ENCODE measurements at regions not wholly inside any gene's neighbourhood (a gene's known extent, or its start where the extent isn't known, plus 50 kb on each side); places are given as distances from the start of the nearest gene placed in this dataset.

- CTCF ChIA-PET = interaction anchor here (0.7 kb wide), 1 partner anchor 318 kb away, joined by 3 read pairs; no protein-coding TSS in a partner anchor
- intact Hi-C loops (cut with micrococcal nuclease) = no loop called here
- H3K36me3 Mint-ChIP-seq (ENCODE audit: low read depth) = no peaks in the 10 kb centered on the region
- H3K4me3 Mint-ChIP-seq = no peak overlapping the region
- H3K4me1 Mint-ChIP-seq (ENCODE audit: low read depth) = peaks cover 14% of the 10 kb centered on the region
- no peaks in the 10 kb centered on the region for H3K9me3 Mint-ChIP-seq
- no peak overlapping the region for H3K27ac Mint-ChIP-seq
- peaks cover 31% of the 10 kb centered on the region for H3K27me3 Mint-ChIP-seq (ENCODE audit: low read depth)
- DNase-seq = no peak
These were observed 167.9 kb downstream of the TNFSF18 start for GRCh38 chr1:172882791-172883386.

GRCh38 chr1:172883387-172883791 lies 167.4 kb downstream of the TNFSF18 start:
- intact Hi-C loops (cut with micrococcal nuclease) = no loop called here
- H3K27me3 Mint-ChIP-seq (ENCODE audit: low read depth) = peaks cover 31% of the 10 kb centered on the region
- DNase-seq = no peak
- H3K9me3 Mint-ChIP-seq = no peaks in the 10 kb centered on the region
- H3K36me3 Mint-ChIP-seq (ENCODE audit: low read depth) = no peaks in the 10 kb centered on the region
- no peak overlapping the region for H3K27ac Mint-ChIP-seq
- H3K4me1 Mint-ChIP-seq (ENCODE audit: low read depth) = peaks cover 14% of the 10 kb centered on the region
- CTCF ChIA-PET = no interaction called here
- H3K4me3 Mint-ChIP-seq = no peak overlapping the region

DNA sequence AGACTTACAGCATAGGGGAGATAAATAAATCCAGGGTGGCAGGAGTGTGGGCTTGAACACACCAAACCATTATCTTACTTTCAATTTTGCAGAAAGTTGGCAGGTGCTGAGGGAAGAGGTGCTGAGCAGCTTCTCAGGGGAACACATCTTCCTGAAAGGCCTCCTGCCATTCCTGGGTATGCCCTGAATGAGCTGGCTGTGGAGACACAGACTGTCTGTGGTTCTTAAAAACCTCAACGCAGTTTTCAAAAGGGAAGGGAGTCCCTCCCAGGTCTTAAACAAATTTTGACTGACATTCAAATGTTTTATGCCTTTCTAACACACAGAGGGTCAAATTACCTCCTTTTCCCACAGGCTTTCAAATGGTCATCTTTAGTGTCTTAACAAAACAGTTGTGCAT lies 166.9 kb downstream of the TNFSF18 start:
- intact Hi-C loops (cut with micrococcal nuclease) = no loop called here
- no peaks in the 10 kb centered on the region for H3K36me3 Mint-ChIP-seq (ENCODE audit: low read depth)
- H3K4me1 Mint-ChIP-seq (ENCODE audit: low read depth) = peaks cover 14% of the 10 kb centered on the region
- H3K9me3 Mint-ChIP-seq = no peaks in the 10 kb centered on the region
- CTCF ChIA-PET = no interaction called here
- H3K4me3 Mint-ChIP-seq = no peak overlapping the region
- DNase-seq = peak; percentile 17
- peaks cover 31% of the 10 kb centered on the region for H3K27me3 Mint-ChIP-seq (ENCODE audit: low read depth)
- H3K27ac Mint-ChIP-seq = no peak overlapping the region

- H3K36me3 Mint-ChIP-seq (ENCODE audit: low read depth) = no peaks in the 10 kb centered on the region
- H3K9me3 Mint-ChIP-seq = no peaks in the 10 kb centered on the region
- intact Hi-C loops (cut with micrococcal nuclease) = no loop called here
- no peak for DNase-seq
- peaks cover 14% of the 10 kb centered on the region for H3K4me1 Mint-ChIP-seq (ENCODE audit: low read depth)
- no peak overlapping the region for H3K27ac Mint-ChIP-seq
- peaks cover 27% of the 10 kb centered on the region for H3K27me3 Mint-ChIP-seq (ENCODE audit: low read depth)
- no peak overlapping the region for H3K4me3 Mint-ChIP-seq
- CTCF ChIA-PET = interaction anchor here (1.2 kb wide), 2 partner anchors 12 to 140 kb away, joined by 3 to 4 read pairs; no protein-coding TSS in a partner anchor
These were observed 165.3 kb downstream of the TNFSF18 start for GRCh38 chr1:172885411-172885810.

DNA sequence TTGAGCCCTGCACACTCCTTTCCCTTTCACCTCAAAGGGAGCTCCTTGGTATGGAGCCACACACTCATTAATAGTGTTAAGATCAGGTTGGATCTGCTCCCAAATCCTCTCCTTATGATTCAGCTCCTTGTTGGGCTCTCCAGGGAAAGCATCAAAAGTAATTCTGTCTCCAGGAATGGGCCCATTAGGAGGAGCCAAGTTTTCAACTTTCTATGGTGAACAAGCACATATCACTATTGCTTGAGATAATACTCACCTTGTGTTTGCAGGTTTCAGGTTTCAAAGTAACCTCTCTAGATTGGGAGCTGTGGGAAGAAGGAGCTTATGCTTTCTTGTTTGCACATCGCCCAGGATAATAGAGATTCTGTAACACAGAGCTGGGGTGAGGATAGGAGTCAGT lies 164.8 kb downstream of the TNFSF18 start:
- peaks cover 14% of the 10 kb centered on the region for H3K4me1 Mint-ChIP-seq (ENCODE audit: low read depth)
- H3K9me3 Mint-ChIP-seq = no peaks in the 10 kb centered on the region
- H3K27me3 Mint-ChIP-seq (ENCODE audit: low read depth) = peaks cover 21% of the 10 kb centered on the region
- H3K36me3 Mint-ChIP-seq (ENCODE audit: low read depth) = no peaks in the 10 kb centered on the region
- CTCF ChIA-PET = interaction anchor here (1.2 kb wide), 2 partner anchors 11 to 141 kb away, joined by 3 to 4 read pairs; no protein-coding TSS in a partner anchor
- H3K4me3 Mint-ChIP-seq = no peak overlapping the region
- intact Hi-C loops (cut with micrococcal nuclease) = no loop called here
- no peak overlapping the region for H3K27ac Mint-ChIP-seq
- DNase-seq = no peak

GRCh38 chr1:172887162-172887561 lies 163.6 kb downstream of the TNFSF18 start:
- CTCF ChIA-PET = interaction anchor here (1.0 kb wide), 1 partner anchor 143 kb away, joined by 3 read pairs; no protein-coding TSS in a partner anchor
- peaks cover 18% of the 10 kb centered on the region for H3K27me3 Mint-ChIP-seq (ENCODE audit: low read depth)
- intact Hi-C loops (cut with micrococcal nuclease) = no loop called here
- no peaks in the 10 kb centered on the region for H3K9me3 Mint-ChIP-seq
- H3K4me3 Mint-ChIP-seq = no peak overlapping the region
- H3K36me3 Mint-ChIP-seq (ENCODE audit: low read depth) = no peaks in the 10 kb centered on the region
- H3K4me1 Mint-ChIP-seq (ENCODE audit: low read depth) = peaks cover 14% of the 10 kb centered on the region
- DNase-seq = no peak
- H3K27ac Mint-ChIP-seq = no peak overlapping the region

DNA sequence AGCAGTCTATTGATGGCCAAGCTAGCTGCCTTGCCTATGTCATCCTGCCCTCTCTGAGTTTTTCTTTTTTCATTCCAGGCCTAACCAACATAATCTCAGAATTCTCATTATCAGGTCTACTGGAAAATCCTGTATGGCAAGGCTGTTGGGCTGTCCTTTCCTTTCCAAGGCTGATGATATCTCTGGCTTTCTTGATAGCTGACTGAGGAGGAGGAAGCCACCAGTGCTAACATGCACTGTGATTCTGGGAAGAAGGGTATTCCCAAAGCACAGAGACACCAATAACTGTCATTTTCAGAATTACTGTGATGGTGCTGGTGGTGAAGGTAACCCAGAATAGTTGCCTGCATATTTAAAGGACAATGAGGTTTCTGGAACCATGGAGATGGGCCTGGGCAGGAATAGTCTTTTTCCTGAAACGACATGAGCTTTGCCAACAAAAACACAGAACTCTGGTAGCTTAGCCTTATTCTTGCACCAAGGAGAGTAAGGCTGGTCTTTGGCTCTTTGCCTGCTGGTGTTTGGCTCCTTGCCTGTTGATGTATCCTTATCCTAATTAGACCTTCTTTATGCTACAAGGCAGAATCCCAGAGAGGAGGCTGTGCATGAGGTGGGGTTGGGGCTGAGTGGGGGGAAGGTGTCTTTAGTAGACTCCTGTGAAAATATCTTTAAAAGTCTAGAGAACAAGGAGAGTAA lies 157.4 kb downstream of the TNFSF18 start:
- H3K4me3 Mint-ChIP-seq = no peak overlapping the region
- peaks cover 6% of the 10 kb centered on the region for H3K27me3 Mint-ChIP-seq (ENCODE audit: low read depth)
- H3K27ac Mint-ChIP-seq = no peak overlapping the region
- H3K9me3 Mint-ChIP-seq = no peaks in the 10 kb centered on the region
- CTCF ChIA-PET = interaction anchor here (0.5 to 3.7 kb wide), 3 partner anchors 43 to 1388 kb away, joined by 3 to 18 read pairs (median 4); no protein-coding TSS in a partner anchor
- DNase-seq = peak; percentile 13
- H3K36me3 Mint-ChIP-seq (ENCODE audit: low read depth) = no peaks in the 10 kb centered on the region
- intact Hi-C loops (cut with micrococcal nuclease) = loop anchor here (1.0 to 10.0 kb wide), 2 partner anchors 438 to 1262 kb away; partner anchors contain the start of gene RABGAP1L
- H3K4me1 Mint-ChIP-seq (ENCODE audit: low read depth) = peaks cover 33% of the 10 kb centered on the region

GRCh38 chr1:172894349-172895049 lies 156.2 kb downstream of the TNFSF18 start:
- CTCF ChIA-PET = interaction anchor here (0.6 to 3.7 kb wide), 9 partner anchors 27 to 1197 kb away, joined by 3 to 18 read pairs (median 4); no protein-coding TSS in a partner anchor
- intact Hi-C loops (cut with micrococcal nuclease) = loop anchor here (1.0 to 10.0 kb wide), 13 partner anchors 19 to 1260 kb away; partner anchors contain the start of genes PRDX6, RABGAP1L and TNFSF4
- H3K27ac Mint-ChIP-seq = no peak overlapping the region
- H3K9me3 Mint-ChIP-seq = no peaks in the 10 kb centered on the region
- DNase-seq = peak; percentile 20
- H3K4me3 Mint-ChIP-seq = peak overlapping the region; percentile 2
- peaks cover 4% of the 10 kb centered on the region for H3K27me3 Mint-ChIP-seq (ENCODE audit: low read depth)
- no peaks in the 10 kb centered on the region for H3K36me3 Mint-ChIP-seq (ENCODE audit: low read depth)
- H3K4me1 Mint-ChIP-seq (ENCODE audit: low read depth) = peaks cover 41% of the 10 kb centered on the region

- peaks cover 42% of the 10 kb centered on the region for H3K4me1 Mint-ChIP-seq (ENCODE audit: low read depth)
- H3K27me3 Mint-ChIP-seq (ENCODE audit: low read depth) = peaks cover 4% of the 10 kb centered on the region
- H3K4me3 Mint-ChIP-seq = no peak overlapping the region
- H3K27ac Mint-ChIP-seq = peak overlapping the region; percentile 9
- no peaks in the 10 kb centered on the region for H3K36me3 Mint-ChIP-seq (ENCODE audit: low read depth)
- peak; percentile 40 for DNase-seq
- H3K9me3 Mint-ChIP-seq = no peaks in the 10 kb centered on the region
- CTCF ChIA-PET = interaction anchor here (0.6 to 3.7 kb wide), 9 partner anchors 27 to 1197 kb away, joined by 3 to 18 read pairs (median 4); no protein-coding TSS in a partner anchor
- intact Hi-C loops (cut with micrococcal nuclease) = loop anchor here (1.0 to 10.0 kb wide), 12 partner anchors 20 to 1260 kb away; partner anchors contain the start of genes PRDX6, RABGAP1L and TNFSF4
These were observed 155.7 kb downstream of the TNFSF18 start for GRCh38 chr1:172895050-172895460.

DNA sequence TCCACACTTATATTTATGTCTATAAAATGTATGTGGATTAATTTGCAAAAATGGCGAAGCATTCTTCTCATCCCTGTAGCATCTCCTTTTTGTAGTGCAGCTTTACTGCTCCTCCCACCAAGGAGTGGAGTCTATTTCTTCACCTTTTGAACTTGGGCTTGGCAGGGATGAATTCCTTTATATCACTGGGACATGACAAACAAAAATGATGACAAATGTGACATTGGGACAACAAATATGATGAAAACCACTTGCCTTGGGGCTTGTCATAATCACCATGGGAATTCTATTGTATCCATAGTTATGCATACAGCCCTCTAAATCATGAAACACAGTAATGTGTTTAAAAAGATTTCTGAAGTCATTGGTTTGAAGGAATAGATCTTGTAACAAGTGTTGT lies 155.0 kb downstream of the TNFSF18 start:
- CTCF ChIA-PET = interaction anchor here (1.0 to 3.7 kb wide), 5 partner anchors 28 to 155 kb away, joined by 3 to 18 read pairs (median 3); no protein-coding TSS in a partner anchor
- Mint-ChIP-seq H3K4me1 (ENCODE audit: low read depth) (peaks cover 48% of the 10 kb centered on the region), H3K27ac (no peak overlapping the region), H3K36me3 (ENCODE audit: low read depth) (no peaks in the 10 kb centered on the region), H3K27me3 (ENCODE audit: low read depth) (peaks cover 6% of the 10 kb centered on the region), H3K4me3 (no peak overlapping the region), H3K9me3 (no peaks in the 10 kb centered on the region)
- DNase-seq = no peak
- intact Hi-C loops (cut with micrococcal nuclease) = loop anchor here (1.0 to 10.0 kb wide), 12 partner anchors 20 to 1259 kb away; partner anchors contain the start of genes PRDX6, RABGAP1L and TNFSF4

- no peak overlapping the region for H3K4me3 Mint-ChIP-seq
- intact Hi-C loops (cut with micrococcal nuclease) = loop anchor here (5.0 to 10.0 kb wide), 3 partner anchors 135 to 1257 kb away; partner anchors contain the start of genes PRDX6 and RABGAP1L
- H3K27ac Mint-ChIP-seq = no peak overlapping the region
- CTCF ChIA-PET = interaction anchor here (1.1 kb wide), 1 partner anchor 304 kb away, joined by 4 read pairs; no protein-coding TSS in a partner anchor
- peaks cover 7% of the 10 kb centered on the region for H3K27me3 Mint-ChIP-seq (ENCODE audit: low read depth)
- H3K9me3 Mint-ChIP-seq = no peaks in the 10 kb centered on the region
- H3K4me1 Mint-ChIP-seq (ENCODE audit: low read depth) = peaks cover 49% of the 10 kb centered on the region
- DNase-seq = no peak
- H3K36me3 Mint-ChIP-seq (ENCODE audit: low read depth) = no peaks in the 10 kb centered on the region
These were observed 153.0 kb downstream of the TNFSF18 start for GRCh38 chr1:172897738-172898137.
